ENCODE measurements at regions not wholly inside any gene's neighbourhood (a gene's known extent, or its start where the extent isn't known, plus 50 kb on each side); places are given as distances from the start of the nearest gene placed in this dataset.
"Not testable (repeated sequence)": the region's sequence is repeated elsewhere in the genome, so short reads cannot be mapped to it uniquely, and the experiment has no call there.

GRCh38 chr17:68097161-68097805 lies 61.7 kb downstream of the KPNA2 start:
- intact Hi-C loops (cut with DNase I): no loop called here
- Histone ChIP-seq H3K4me1 (no peaks in the 10 kb centered on the region), H3K4me3 (no peak overlapping the region), H3K9me3 (no peaks in the 10 kb centered on the region), H3K27me3 (no peaks in the 10 kb centered on the region), H3K36me3 (no peaks in the 10 kb centered on the region), H3K27ac (no peak overlapping the region)
- DNase-seq (no peak), ATAC-seq (no peak)
- TF ChIP-seq, protein P1, sequence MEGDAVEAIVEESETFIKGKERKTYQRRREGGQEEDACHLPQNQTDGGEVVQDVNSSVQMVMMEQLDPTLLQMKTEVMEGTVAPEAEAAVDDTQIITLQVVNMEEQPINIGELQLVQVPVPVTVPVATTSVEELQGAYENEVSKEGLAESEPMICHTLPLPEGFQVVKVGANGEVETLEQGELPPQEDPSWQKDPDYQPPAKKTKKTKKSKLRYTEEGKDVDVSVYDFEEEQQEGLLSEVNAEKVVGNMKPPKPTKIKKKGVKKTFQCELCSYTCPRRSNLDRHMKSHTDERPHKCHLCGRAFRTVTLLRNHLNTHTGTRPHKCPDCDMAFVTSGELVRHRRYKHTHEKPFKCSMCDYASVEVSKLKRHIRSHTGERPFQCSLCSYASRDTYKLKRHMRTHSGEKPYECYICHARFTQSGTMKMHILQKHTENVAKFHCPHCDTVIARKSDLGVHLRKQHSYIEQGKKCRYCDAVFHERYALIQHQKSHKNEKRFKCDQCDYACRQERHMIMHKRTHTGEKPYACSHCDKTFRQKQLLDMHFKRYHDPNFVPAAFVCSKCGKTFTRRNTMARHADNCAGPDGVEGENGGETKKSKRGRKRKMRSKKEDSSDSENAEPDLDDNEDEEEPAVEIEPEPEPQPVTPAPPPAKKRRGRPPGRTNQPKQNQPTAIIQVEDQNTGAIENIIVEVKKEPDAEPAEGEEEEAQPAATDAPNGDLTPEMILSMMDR (IDR thresholded peaks at IDR 0.05): no peak
- TF ChIP-seq POLR2A (IDR thresholded peaks at IDR 0.05): no peak
- WGBS (ENCODE audit: insufficient coverage, low coverage, low lambda C conversion rate, missing lambda C conversion rate): 55% methylated on average over 8 of the region's 9 CpGs

DNA sequence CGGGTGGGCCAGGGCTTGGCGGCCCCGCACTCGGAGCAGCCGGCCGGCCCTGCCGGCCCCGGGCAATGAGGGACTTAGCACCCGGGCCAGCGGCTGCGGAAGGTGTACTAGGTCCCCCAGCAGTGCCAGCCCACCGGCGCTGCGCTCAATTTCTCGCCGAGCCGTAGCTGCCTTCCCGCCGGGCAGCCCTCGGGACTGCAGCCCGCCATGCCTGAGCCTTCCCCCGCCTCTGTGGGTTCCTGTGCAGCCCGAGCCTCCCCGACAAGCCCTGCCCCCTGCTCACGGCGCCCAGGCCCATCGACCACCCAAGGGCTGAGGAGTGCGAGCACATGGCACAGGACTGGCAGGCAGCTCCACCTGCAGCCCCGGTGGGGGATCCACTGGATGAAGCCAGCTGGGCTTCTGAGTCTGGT lies 63.8 kb downstream of the KPNA2 start:
- H3K4me1 ChIP-seq; H3K36me3 ChIP-seq; H3K27ac ChIP-seq; DNase-seq; H3K27me3 ChIP-seq; H3K4me3 ChIP-seq; H3K9me3 ChIP-seq; intact Hi-C loops (cut with DNase I); ATAC-seq: not testable (repeated sequence)
- WGBS (ENCODE audit: insufficient coverage, low coverage, low lambda C conversion rate, missing lambda C conversion rate): no CpG with 5 or more reads among the region's 29 CpGs

DNA sequence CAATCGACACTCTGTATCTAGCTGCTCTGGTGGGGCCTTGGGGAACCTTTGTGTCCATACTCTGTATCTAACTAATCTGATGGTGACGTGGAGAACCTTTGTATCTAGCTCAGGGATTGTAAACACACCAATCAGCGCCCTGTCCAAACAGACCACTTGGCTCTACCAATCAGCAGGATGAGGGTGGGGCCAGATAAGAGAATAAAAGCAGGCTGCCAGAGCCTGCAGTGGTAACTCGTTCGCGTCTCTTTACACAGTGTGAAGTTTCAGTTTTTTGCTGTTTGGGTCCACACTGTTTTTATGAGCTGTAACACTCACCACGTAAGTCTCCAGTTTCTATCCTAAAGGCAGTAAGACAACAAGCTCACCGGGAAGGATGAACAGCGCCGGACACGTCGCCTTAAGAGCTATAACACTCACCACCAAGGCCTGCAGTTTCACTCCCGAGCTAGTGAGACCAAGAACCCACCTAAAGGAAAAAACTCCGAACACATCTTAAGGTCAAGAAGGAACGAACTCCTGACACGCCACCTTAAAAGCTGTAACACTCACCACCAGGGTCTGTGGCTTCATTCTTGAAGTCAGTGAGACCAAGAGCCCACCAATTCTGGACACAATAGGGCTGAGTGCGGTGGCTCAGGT lies 64.6 kb downstream of the KPNA2 start:
- intact Hi-C loops (cut with DNase I): no loop called here
- WGBS (ENCODE audit: insufficient coverage, low coverage, low lambda C conversion rate, missing lambda C conversion rate): 86% methylated on average over 8 of the region's 17 CpGs

DNA sequence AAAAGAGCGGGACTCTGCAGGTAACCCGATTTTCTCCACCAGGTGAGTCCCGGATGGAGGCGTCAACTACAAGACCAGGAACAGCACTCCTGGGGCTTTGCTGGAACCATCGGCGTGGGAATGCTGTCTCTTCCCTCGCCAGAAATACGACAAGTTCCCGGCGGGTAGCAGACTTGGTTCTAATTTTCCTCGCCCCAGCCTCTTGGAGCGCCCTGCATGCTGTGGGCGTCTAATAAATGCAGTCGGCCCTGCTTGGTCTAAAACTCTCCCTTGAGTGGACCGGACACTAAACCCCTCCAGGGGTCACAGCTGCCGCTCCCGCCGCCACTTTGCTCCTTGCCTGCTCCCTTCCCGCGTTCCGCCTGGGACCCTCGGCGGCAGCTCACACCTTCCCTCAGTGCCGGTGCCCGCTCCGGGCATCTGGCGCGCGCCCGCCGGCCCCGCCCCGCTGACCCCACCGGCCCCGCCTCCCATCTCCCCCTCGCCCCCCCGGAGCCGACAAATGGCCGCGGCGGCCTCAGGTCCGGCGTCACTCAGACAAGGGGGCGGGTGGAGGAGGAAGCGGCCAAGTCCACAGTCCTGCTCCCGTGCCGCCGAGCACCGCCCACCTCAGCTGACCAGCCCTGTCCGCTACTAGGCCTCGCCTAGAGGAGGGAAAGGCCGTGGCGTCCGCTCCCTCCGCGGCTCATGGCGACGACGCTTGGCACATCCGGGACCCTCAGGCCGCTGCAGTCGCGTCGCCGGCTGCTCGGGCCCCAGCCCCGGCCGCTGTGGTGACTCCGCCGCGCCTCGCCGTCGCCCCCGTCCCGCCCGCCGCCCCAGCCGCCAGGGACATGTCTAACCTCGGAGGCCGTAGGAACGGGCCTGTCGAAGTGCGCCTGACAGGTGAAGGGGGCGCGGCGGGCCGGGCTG lies 65.8 kb downstream of the KPNA2 start:
- peak; percentile 83 for TF ChIP-seq POLR2A (IDR thresholded peaks at IDR 0.05)
- TF ChIP-seq, protein P1 (IDR thresholded peaks at IDR 0.05): no peak
- H3K9me3 ChIP-seq: no peaks in the 10 kb centered on the region
- H3K4me3 ChIP-seq: peak overlapping the region; percentile 75 to 85 (median 76)
- peaks cover 0 to 4% (median 0%) of the 10 kb centered on the region in 4 donors for H3K4me1 ChIP-seq
- DNase-seq: peak; percentile 98 to 99 (median 98)
- no peaks in the 10 kb centered on the region for H3K36me3 ChIP-seq
- intact Hi-C loops (cut with DNase I): no loop called here
- 4% methylated on average over 23 of the region's 88 CpGs for WGBS (ENCODE audit: insufficient coverage, low coverage, low lambda C conversion rate, missing lambda C conversion rate)
- ATAC-seq: peak; percentile 98 to 99 (median 98)
- H3K27ac ChIP-seq: peak overlapping the region; percentile 72 to 87 (median 73)
- H3K27me3 ChIP-seq: no peaks in the 10 kb centered on the region

More for the DNA sequence above, 64.6 kb downstream of the KPNA2 start:
- peaks cover 0 to 4% (median 0%) of the 10 kb centered on the region in 4 donors for H3K4me1 ChIP-seq
- no peak for DNase-seq
- no peaks in the 10 kb centered on the region for H3K9me3 ChIP-seq
- H3K27me3 ChIP-seq: no peaks in the 10 kb centered on the region
- ATAC-seq: no peak
- TF ChIP-seq POLR2A (IDR thresholded peaks at IDR 0.05): no peak
- TF ChIP-seq, protein P1 (IDR thresholded peaks at IDR 0.05): no peak
- H3K27ac ChIP-seq: no peak overlapping the region
- H3K36me3 ChIP-seq: no peaks in the 10 kb centered on the region
- H3K4me3 ChIP-seq: no peak overlapping the region
